Activated T-cell treated with anti-CD3 and anti-CD28 coated beads, Interleukin-2, amount 50 U/mL, for 24 hours (primary cell): ENCODE measurements at regions not wholly inside any gene's neighbourhood (a gene's known extent, or its start where the extent isn't known, plus 50 kb on each side); places are given as distances from the start of the nearest gene placed in this dataset.

Experiments used
- DNase-seq: peaks from one replicate; pipeline ENCODE4 v3.0.0-alpha.2; 2020
- H3K27ac Mint-ChIP-seq: 2 replicates; pipeline ENCODE4 v1.8.0; 2020; ENCODE audit warnings: mild to moderate bottlenecking, mixed read lengths
- H3K27me3 Mint-ChIP-seq: 2 replicates; pipeline ENCODE4 v1.8.0; 2020; ENCODE audit warnings: mixed read lengths
- H3K36me3 Mint-ChIP-seq: 2 replicates; pipeline ENCODE4 v1.8.0; 2020; ENCODE audit warnings: low read depth, mixed read lengths
- H3K4me1 Mint-ChIP-seq: 2 replicates; pipeline ENCODE4 v1.8.0; 2020; ENCODE audit warnings: low read depth, mixed read lengths
- H3K4me3 Mint-ChIP-seq: 2 replicates; pipeline ENCODE4 v1.8.0; 2020; ENCODE audit warnings: mild to moderate bottlenecking, moderate library complexity, mixed read lengths
- H3K9me3 Mint-ChIP-seq: 2 replicates; pipeline ENCODE4 v1.8.0; 2020; ENCODE audit warnings: mixed read lengths

- H3K4me1 Mint-ChIP-seq, result no peaks in the 10 kb centered on the region
- H3K4me3 Mint-ChIP-seq, result no peak overlapping the region
- no peak for DNase-seq
- H3K9me3 Mint-ChIP-seq, result peaks cover 4% of the 10 kb centered on the region
- no peaks in the 10 kb centered on the region for H3K36me3 Mint-ChIP-seq
- H3K27ac Mint-ChIP-seq, result no peak overlapping the region
- no peaks in the 10 kb centered on the region for H3K27me3 Mint-ChIP-seq
Observed at GRCh38 chr14:42141328-42141727, 534.7 kb downstream of the LRFN5 start.

GRCh38 chr14:42140831-42141279 is 534.2 kb downstream of the LRFN5 start:
- H3K27ac Mint-ChIP-seq, result no peak overlapping the region
- H3K36me3 Mint-ChIP-seq, result no peaks in the 10 kb centered on the region
- no peaks in the 10 kb centered on the region for H3K27me3 Mint-ChIP-seq
- no peak for DNase-seq
- H3K4me1 Mint-ChIP-seq, result no peaks in the 10 kb centered on the region
- H3K4me3 Mint-ChIP-seq, result no peak overlapping the region
- H3K9me3 Mint-ChIP-seq, result peaks cover 4% of the 10 kb centered on the region

DNA sequence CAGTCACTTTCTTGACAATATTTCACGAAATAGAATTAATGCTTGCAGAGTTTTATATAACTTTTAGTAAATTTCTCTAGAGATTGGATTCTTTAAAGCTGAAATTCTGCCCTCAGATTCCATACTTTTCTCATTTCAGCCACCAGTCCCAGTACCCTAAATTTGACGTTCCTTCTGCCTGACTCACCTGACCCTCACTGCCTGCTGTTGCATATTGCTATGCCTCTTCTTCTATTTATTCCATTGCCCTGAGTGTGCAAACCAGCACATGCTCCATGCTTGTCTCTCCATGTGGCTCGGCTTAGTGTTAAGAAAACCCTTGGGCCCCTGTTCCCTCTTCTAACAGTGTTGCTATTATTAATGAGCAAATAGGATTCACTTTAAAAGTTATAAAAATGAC is 533.3 kb downstream of the LRFN5 start:
- Mint-ChIP-seq H3K36me3 (no peaks in the 10 kb centered on the region), H3K27me3 (no peaks in the 10 kb centered on the region), H3K4me3 (no peak overlapping the region), H3K4me1 (no peaks in the 10 kb centered on the region), H3K9me3 (no peaks in the 10 kb centered on the region), H3K27ac (no peak overlapping the region)
- DNase-seq, result no peak

DNA sequence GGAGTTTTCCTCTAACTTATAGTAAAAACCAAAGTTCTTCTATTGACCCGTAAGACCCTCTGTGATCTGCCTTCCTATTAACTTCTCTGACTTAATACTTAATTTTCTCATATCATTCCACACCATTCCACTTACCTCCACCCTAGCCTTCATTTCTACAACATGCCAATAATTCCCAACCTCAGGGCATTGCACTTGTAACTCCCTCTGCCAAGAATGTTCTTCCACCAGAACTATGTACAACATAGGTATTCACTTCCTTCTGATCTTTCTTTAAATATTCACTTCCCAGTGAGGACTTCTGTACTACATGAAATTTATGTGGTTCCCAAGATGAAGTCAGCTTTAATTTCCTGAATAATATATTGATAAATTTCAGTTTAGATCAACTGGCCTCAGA is 531.7 kb downstream of the LRFN5 start:
- Mint-ChIP-seq H3K4me3 (no peak overlapping the region), H3K27me3 (no peaks in the 10 kb centered on the region), H3K4me1 (no peaks in the 10 kb centered on the region), H3K27ac (no peak overlapping the region), H3K36me3 (no peaks in the 10 kb centered on the region), H3K9me3 (peaks cover 3% of the 10 kb centered on the region)
- no peak for DNase-seq

GRCh38 chr14:42130815-42131214 is 524.1 kb downstream of the LRFN5 start:
- no peaks in the 10 kb centered on the region for H3K27me3 Mint-ChIP-seq
- no peak overlapping the region for H3K4me3 Mint-ChIP-seq
- no peak for DNase-seq
- no peaks in the 10 kb centered on the region for H3K36me3 Mint-ChIP-seq
- H3K9me3 Mint-ChIP-seq, result peaks cover 8% of the 10 kb centered on the region
- no peaks in the 10 kb centered on the region for H3K4me1 Mint-ChIP-seq
- no peak overlapping the region for H3K27ac Mint-ChIP-seq

- H3K27me3 Mint-ChIP-seq, result no peaks in the 10 kb centered on the region
- H3K36me3 Mint-ChIP-seq, result no peaks in the 10 kb centered on the region
- H3K27ac Mint-ChIP-seq, result no peak overlapping the region
- no peak for DNase-seq
- no peaks in the 10 kb centered on the region for H3K4me1 Mint-ChIP-seq
- no peak overlapping the region for H3K4me3 Mint-ChIP-seq
- peaks cover 7% of the 10 kb centered on the region for H3K9me3 Mint-ChIP-seq
Observed at GRCh38 chr14:42123526-42123925, 516.9 kb downstream of the LRFN5 start.

DNA sequence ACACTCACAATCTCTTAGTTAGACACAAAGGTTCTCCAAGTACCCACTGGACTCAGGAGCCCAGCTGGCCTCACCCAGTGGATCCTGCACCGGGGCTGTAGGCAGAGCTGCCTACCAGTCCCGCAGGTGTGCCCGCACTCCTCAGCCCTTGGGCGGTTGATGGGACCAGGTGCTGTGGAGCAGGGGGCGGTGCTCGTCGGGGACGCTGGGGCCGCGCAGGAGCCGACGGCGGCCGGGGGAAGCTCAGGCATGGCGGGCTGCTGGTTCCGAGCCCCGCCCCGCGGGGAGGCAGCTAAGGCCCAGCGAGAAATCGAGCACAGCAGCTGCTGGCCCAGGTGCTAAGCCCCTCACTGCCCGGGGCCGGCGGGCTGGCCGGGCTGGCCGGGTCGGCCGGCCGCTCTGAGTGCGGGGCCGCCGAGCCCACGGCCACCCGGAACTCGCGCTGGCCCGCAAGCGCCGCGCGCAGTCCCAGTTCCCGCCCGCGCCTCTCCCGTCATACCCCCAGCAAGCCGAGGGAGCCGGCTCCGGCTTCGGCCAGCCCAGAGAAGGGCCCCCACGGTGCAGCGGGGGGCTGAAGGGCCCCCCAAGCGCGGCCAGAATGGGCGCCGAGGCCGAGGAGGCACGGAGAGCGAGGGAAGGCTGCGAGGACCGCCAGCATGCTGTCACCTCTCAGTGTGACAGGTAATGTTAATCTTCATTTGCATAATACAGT is 506.8 kb downstream of the LRFN5 start:
- Mint-ChIP-seq H3K4me1 (no peaks in the 10 kb centered on the region), H3K36me3 (no peaks in the 10 kb centered on the region), H3K9me3 (peaks cover 15% of the 10 kb centered on the region), H3K4me3 (no peak overlapping the region), H3K27ac (no peak overlapping the region), H3K27me3 (no peaks in the 10 kb centered on the region)
- DNase-seq, result no peak

GRCh38 chr14:42112108-42112507 is 505.4 kb downstream of the LRFN5 start:
- H3K27ac Mint-ChIP-seq, result no peak overlapping the region
- no peak overlapping the region for H3K4me3 Mint-ChIP-seq
- no peaks in the 10 kb centered on the region for H3K36me3 Mint-ChIP-seq
- H3K9me3 Mint-ChIP-seq, result peaks cover 19% of the 10 kb centered on the region
- no peaks in the 10 kb centered on the region for H3K4me1 Mint-ChIP-seq
- H3K27me3 Mint-ChIP-seq, result no peaks in the 10 kb centered on the region
- no peak for DNase-seq

GRCh38 chr14:42111355-42111754 is 504.7 kb downstream of the LRFN5 start:
- H3K4me3 Mint-ChIP-seq, result no peak overlapping the region
- no peaks in the 10 kb centered on the region for H3K27me3 Mint-ChIP-seq

DNA sequence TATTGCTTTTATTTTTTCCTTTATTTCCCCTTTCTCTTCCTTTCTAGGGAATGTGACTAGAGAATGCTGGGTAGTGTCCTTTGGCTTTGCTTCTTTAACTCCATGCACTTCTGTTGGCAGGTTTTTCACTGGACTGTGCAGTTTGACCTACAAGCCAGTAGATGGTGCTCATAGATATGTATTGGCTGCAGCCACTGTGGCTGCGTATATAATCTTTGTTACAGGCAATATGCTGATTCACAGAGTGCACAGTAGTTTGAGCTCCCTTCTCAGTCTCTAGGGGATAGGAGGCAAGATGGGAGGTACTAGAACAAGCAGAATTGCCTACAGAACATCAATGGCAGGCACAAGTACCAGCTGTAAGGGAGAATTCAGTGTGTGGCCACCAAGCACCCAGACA is 503.5 kb downstream of the LRFN5 start:
- Mint-ChIP-seq H3K27me3 (no peaks in the 10 kb centered on the region), H3K4me1 (no peaks in the 10 kb centered on the region), H3K9me3 (peaks cover 21% of the 10 kb centered on the region), H3K27ac (no peak overlapping the region), H3K4me3 (no peak overlapping the region), H3K36me3 (no peaks in the 10 kb centered on the region)
- no peak for DNase-seq

More at GRCh38 chr14:42111355-42111754, 504.7 kb downstream of the LRFN5 start:
- Mint-ChIP-seq H3K4me1 (no peaks in the 10 kb centered on the region), H3K9me3 (peaks cover 21% of the 10 kb centered on the region), H3K36me3 (no peaks in the 10 kb centered on the region), H3K27ac (no peak overlapping the region)
- DNase-seq, result no peak

DNA sequence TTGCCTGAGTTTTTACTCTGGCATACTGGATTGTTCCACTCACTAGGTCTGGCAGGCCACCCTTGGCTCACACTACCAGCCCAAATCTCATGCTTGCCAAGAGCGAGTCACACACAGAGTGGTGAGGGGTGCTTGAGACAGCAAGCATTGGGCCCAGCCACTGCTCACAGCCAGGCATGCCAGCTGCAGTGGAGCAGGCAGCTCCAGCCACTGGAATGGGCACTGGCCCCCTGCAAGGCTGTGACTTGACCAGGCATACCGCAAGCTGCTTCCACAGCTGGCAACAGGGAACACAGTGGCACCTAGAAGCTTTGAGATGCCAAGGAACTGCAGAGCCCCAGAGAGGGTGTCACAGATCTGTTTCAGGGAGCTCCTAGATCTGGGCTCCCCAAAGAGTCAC is 488.5 kb downstream of the LRFN5 start:
- DNase-seq, result no peak
- Mint-ChIP-seq H3K36me3 (no peaks in the 10 kb centered on the region), H3K9me3 (peaks cover 18% of the 10 kb centered on the region), H3K27me3 (no peaks in the 10 kb centered on the region), H3K4me1 (no peaks in the 10 kb centered on the region), H3K4me3 (no peak overlapping the region), H3K27ac (no peak overlapping the region)

- peaks cover 16% of the 10 kb centered on the region for H3K9me3 Mint-ChIP-seq
- H3K27me3 Mint-ChIP-seq, result no peaks in the 10 kb centered on the region
- H3K36me3 Mint-ChIP-seq, result no peaks in the 10 kb centered on the region
- H3K27ac Mint-ChIP-seq, result no peak overlapping the region
- DNase-seq, result no peak
- no peaks in the 10 kb centered on the region for H3K4me1 Mint-ChIP-seq
- no peak overlapping the region for H3K4me3 Mint-ChIP-seq
Observed at GRCh38 chr14:42090122-42090521, 483.4 kb downstream of the LRFN5 start.

- H3K27me3 Mint-ChIP-seq, result no peaks in the 10 kb centered on the region
- H3K9me3 Mint-ChIP-seq, result peaks cover 2% of the 10 kb centered on the region
- H3K27ac Mint-ChIP-seq, result no peak overlapping the region
- H3K4me1 Mint-ChIP-seq, result no peaks in the 10 kb centered on the region
- DNase-seq, result no peak
- H3K4me3 Mint-ChIP-seq, result no peak overlapping the region
- H3K36me3 Mint-ChIP-seq, result no peaks in the 10 kb centered on the region
Observed at GRCh38 chr14:42079911-42080310, 473.2 kb downstream of the LRFN5 start.

- Mint-ChIP-seq H3K36me3 (no peaks in the 10 kb centered on the region), H3K4me1 (no peaks in the 10 kb centered on the region), H3K9me3 (peaks cover 2% of the 10 kb centered on the region), H3K4me3 (no peak overlapping the region), H3K27me3 (no peaks in the 10 kb centered on the region), H3K27ac (no peak overlapping the region)
- DNase-seq, result no peak
Observed at GRCh38 chr14:42078345-42078744, 471.7 kb downstream of the LRFN5 start.

- Mint-ChIP-seq H3K4me3 (no peak overlapping the region), H3K27ac (no peak overlapping the region)
Observed at GRCh38 chr14:42070031-42070430, 463.4 kb downstream of the LRFN5 start.

DNA sequence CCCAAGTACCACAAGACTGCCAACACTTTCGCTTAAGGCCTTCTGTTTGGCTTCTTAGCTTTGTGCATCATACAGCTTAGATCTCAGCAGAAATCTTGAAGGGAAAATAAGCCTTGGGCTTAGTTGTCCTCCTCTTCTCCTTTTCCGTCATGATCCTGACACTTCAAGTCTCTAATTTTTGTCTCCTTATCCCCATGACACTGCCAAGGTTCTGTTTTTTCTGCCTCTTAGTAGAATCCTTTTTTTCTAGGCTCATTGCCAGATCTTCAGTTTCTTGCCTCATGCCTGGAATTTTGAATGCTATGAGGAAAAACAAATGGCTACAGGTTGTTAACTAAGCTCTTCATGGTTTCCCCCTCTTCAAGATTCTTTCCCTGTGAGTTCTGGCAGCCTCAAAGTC is 450.4 kb downstream of the LRFN5 start:
- Mint-ChIP-seq H3K27me3 (no peaks in the 10 kb centered on the region), H3K9me3 (no peaks in the 10 kb centered on the region), H3K36me3 (no peaks in the 10 kb centered on the region), H3K27ac (no peak overlapping the region), H3K4me3 (no peak overlapping the region), H3K4me1 (no peaks in the 10 kb centered on the region)
- DNase-seq, result no peak

More at GRCh38 chr14:42070031-42070430, 463.4 kb downstream of the LRFN5 start:
- Mint-ChIP-seq H3K36me3 (no peaks in the 10 kb centered on the region), H3K27me3 (no peaks in the 10 kb centered on the region), H3K9me3 (peaks cover 12% of the 10 kb centered on the region), H3K4me1 (no peaks in the 10 kb centered on the region)
- DNase-seq, result no peak
